Breast epithelium (tissue), 4 donors: ENCODE measurements at regions not wholly inside any gene's neighbourhood (a gene's known extent, or its start where the extent isn't known, plus 50 kb on each side); places are given as distances from the start of the nearest gene placed in this dataset.

ENCODE experiments used
- DNase-seq, 2 donors: peaks; one replicate each; pipeline ENCODE4 v3.0.0-alpha.2; 2019; ENCODE audit warnings: low spot score in 2 of 2
- H3K27ac ChIP-seq, 2 donors: fragments of 200-600 bp; sonication (generic) in 1 of 2; one replicate each; pipeline ENCODE4 v1.5.1; 2016 to 2019; ENCODE audit warnings: mild to moderate bottlenecking in 1 of 2
- H3K27me3 ChIP-seq, 2 donors: fragments of 200-600 bp; sonication (generic) in 1 of 2; one replicate each; pipeline versions ENCODE4 v1.5.1 to v1.6.0; 2017 to 2019; ENCODE audit warnings: control low read depth in 1 of 2, mild to moderate bottlenecking in 1 of 2
- H3K36me3 ChIP-seq: fragments of 200-600 bp; one replicate; pipeline ENCODE4 v1.5.1; 2019
- H3K4me1 ChIP-seq, 2 donors: fragments of 200-600 bp; sonication (generic); one replicate each; pipeline ENCODE4 v1.5.1; 2016 to 2019; ENCODE audit warnings: control low read depth in 1 of 2
- H3K4me3 ChIP-seq, 3 donors: fragments of 200-600 bp; sonication (generic); 1 replicate in 2 of 3; 2 replicates in 1 of 3; pipeline ENCODE4 v1.5.1; 2016 to 2019; ENCODE audit warnings: mild to moderate bottlenecking in 3 of 3, moderate library complexity in 2 of 3
- H3K9me3 ChIP-seq, 2 donors: fragments of 200-600 bp; sonication (generic) in 1 of 2; one replicate each; pipeline ENCODE4 v1.5.1; 2016 to 2019; ENCODE audit warnings: control low read depth in 1 of 2
- CTCF ChIP-seq, 3 donors: fragments of 450-650 bp; IDR thresholded peaks; one replicate each; pipeline ENCODE4 v1.5.1; 2016 to 2017; ENCODE audit warnings: antibody characterized with exemption in 3 of 3, mild to moderate bottlenecking in 3 of 3, moderate library complexity in 3 of 3
- POLR2A ChIP-seq: fragments of 450-650 bp; IDR thresholded peaks from one replicate; pipeline ENCODE4 v1.6.1; 2016; ENCODE audit warnings: antibody characterized with exemption, mild to moderate bottlenecking, moderate library complexity
- POLR2AphosphoS5 ChIP-seq, 3 donors: sonication (generic); formaldehyde crosslinking; IDR thresholded peaks; one replicate each; pipeline ENCODE4 v1.6.1; 2017; ENCODE audit warnings: antibody characterized with exemption in 3 of 3
- intact Hi-C: fragments of 100-400 bp; cut with DNase I; formaldehyde crosslinking; loops from one replicate; pipeline ENCODE4 v1.15.1; 2023; ENCODE audit warnings: low total_unique reads

DNA sequence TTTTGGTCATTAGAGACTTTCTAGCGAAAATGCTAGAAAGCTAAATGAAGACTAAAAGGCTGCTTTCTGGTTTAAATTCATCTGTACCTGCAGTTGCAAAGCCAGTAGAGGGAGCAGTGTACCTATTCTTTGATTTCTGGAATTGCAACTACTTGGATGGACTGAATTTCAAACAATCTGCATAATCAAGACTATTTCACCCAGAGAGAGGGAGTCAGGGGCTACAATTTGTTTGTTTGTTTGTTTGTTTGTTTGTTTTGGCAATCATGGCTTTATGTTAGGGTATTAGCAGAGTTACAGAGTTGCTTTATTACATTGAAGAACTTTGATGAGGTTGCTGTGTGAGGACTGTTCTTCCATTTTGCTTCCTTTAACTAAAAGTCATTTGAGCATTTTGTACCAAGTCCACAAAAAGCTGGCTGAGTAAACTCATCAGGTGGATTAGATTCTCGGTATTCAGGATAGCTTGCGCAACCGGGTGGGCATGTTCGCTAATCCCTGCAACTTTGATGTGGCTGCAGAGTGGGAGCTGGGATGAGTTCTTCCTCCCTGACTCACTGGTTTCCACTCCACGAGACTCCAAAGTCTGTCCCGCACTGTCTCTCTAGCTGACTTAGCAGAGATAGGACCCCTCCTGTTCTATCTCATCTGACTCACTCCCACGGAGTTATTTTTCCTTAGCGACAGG lies 80.0 kb upstream of the TUT7 start:
- Histone ChIP-seq H3K27ac (peak overlapping the region; percentile 82 to 84), H3K36me3 (no peaks in the 10 kb centered on the region), H3K9me3 (peaks cover 0 to 3% of the 10 kb centered on the region in 2 donors), H3K27me3 (no peaks in the 10 kb centered on the region), H3K4me3 (peak overlapping the region in 2 of 3 donors; percentile 20 to 45), H3K4me1 (peaks cover 0 to 5% of the 10 kb centered on the region in 2 donors)
- TF ChIP-seq POLR2A (no peak), POLR2AphosphoS5 (IDR thresholded peaks at IDR 0.05) (peak; percentile 61 to 69 (median 64)), CTCF (IDR thresholded peaks at IDR 0.05) (peak; percentile 58 to 86 (median 82))
- intact Hi-C loops, result no loop called here
- peak in 1 of 2 donors; percentile 78 for DNase-seq

DNA sequence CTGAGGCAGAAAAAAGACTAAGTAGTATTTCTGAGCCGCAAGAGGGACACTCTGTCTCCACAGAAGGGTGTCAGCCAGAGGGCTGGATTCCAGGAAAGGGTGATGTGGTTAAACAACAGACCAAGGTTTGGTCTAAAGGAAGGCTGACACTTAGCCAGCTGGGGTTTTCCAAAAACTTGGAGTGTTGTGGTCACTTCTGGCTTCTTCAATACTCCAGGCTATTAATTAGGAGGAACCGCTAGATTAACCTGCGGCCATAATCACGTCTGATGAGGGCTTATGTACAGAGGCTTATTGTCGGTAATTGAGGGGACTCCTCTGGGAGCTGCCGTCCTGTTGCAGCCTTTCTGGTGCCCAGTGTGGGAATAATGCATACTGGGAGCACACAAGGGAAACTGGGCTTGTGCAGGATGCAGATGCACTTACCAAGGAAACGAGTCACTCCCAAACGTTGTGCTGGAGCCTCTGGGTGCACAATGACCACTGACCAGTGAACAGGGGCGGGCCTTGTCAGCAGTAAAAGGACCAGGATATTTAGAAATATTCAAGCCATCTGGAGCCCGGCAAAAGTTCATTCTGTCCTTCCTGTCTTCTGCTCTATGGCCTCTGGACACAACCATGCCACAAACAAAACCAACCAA lies 70.2 kb upstream of the TUT7 start:
- Histone ChIP-seq H3K36me3 (no peaks in the 10 kb centered on the region), H3K27me3 (no peaks in the 10 kb centered on the region), H3K4me3 (no peak overlapping the region), H3K9me3 (no peaks in the 10 kb centered on the region), H3K4me1 (no peaks in the 10 kb centered on the region), H3K27ac (no peak overlapping the region)
- DNase-seq, result peak in 1 of 2 donors; percentile 35
- TF ChIP-seq POLR2A (no peak), POLR2AphosphoS5 (IDR thresholded peaks at IDR 0.05) (no peak), CTCF (IDR thresholded peaks at IDR 0.05) (no peak)
- intact Hi-C loops, result no loop called here

- no peak for DNase-seq
- Histone ChIP-seq H3K9me3 (no peaks in the 10 kb centered on the region), H3K36me3 (no peaks in the 10 kb centered on the region), H3K27me3 (no peaks in the 10 kb centered on the region), H3K4me1 (no peaks in the 10 kb centered on the region), H3K27ac (no peak overlapping the region), H3K4me3 (no peak overlapping the region)
- TF ChIP-seq CTCF (IDR thresholded peaks at IDR 0.05) (peak; percentile 27 to 73 (median 66)), POLR2A (no peak)
- intact Hi-C loops, result no loop called here
Measured at GRCh38 chr9:86413971-86414880, 60.0 kb upstream of the TUT7 start.

- Histone ChIP-seq H3K27ac (no peak overlapping the region), H3K27me3 (no peaks in the 10 kb centered on the region), H3K9me3 (no peaks in the 10 kb centered on the region), H3K36me3 (no peaks in the 10 kb centered on the region), H3K4me3 (no peak overlapping the region), H3K4me1 (peaks cover 0 to 8% of the 10 kb centered on the region in 2 donors)
- intact Hi-C loops, result no loop called here
- no peak for DNase-seq
- TF ChIP-seq POLR2A, result no peak
- TF ChIP-seq POLR2AphosphoS5 (IDR thresholded peaks at IDR 0.05), result no peak
- no peak for TF ChIP-seq CTCF (IDR thresholded peaks at IDR 0.05)
Measured at GRCh38 chr9:86410281-86410680, 56.1 kb upstream of the TUT7 start.
